ENCODE measurements at regions not wholly inside any gene's neighbourhood (a gene's known extent, or its start where the extent isn't known, plus 50 kb on each side); places are given as distances from the start of the nearest gene placed in this dataset.

GRCh38 chr6:163835439-163836171 is 421.1 kb downstream of the QKI start:
- peaks cover 4% of the 10 kb centered on the region for H3K27me3 ChIP-seq (ENCODE audit: control insufficient read depth, extremely low read depth, insufficient read depth, low read length)
- no peaks in the 10 kb centered on the region for H3K9me3 ChIP-seq (ENCODE audit: control insufficient read depth, low read depth, low read length)
- no peak overlapping the region for H2AFZ ChIP-seq (ENCODE audit: control insufficient read depth, low read length)
- TF ChIP-seq EZH2 (IDR thresholded peaks at IDR 0.05; ENCODE audit: low read length) (no peak), CTCF (optimal IDR thresholded peaks at IDR 0.05 in 1 of 3, IDR thresholded peaks at IDR 0.05 in 1 of 3, conservative IDR thresholded peaks at IDR 0.05 in 1 of 3; ENCODE audit: extremely low read depth in 1 of 3, insufficient read depth in 2 of 3, low read length in 3 of 3) (no peak)
- H3K4me3 ChIP-seq (ENCODE audit: control insufficient read depth in 2 of 3, extremely low read depth in 1 of 3, insufficient read depth in 2 of 3, low read depth in 1 of 3, low read length in 3 of 3), result no peak overlapping the region
- FAIRE-seq, result no peak
- DNase-seq (ENCODE audit: low read depth, low spot score), result no peak
- H3K9ac ChIP-seq (ENCODE audit: control insufficient read depth, extremely low read depth, insufficient read depth, low read length), result no peak overlapping the region
- H3K9me1 ChIP-seq (ENCODE audit: control insufficient read depth, extremely low read depth, insufficient read depth, low read length), result no peaks in the 10 kb centered on the region
- no peak overlapping the region for H3K27ac ChIP-seq (ENCODE audit: control insufficient read depth, insufficient read depth, low read length)
- H4K20me1 ChIP-seq (ENCODE audit: control insufficient read depth, extremely low read depth, insufficient read depth, low read length), result no peaks in the 10 kb centered on the region
- no peaks in the 10 kb centered on the region for H3K79me2 ChIP-seq (ENCODE audit: control insufficient read depth, insufficient read depth, low read length)
- dilution Hi-C loops (cut with MboI; ENCODE audit: extremely low pct_ligation_motif_present, low sequenced_read_pairs), result no loop called here
- no peak overlapping the region for H3K4me2 ChIP-seq (ENCODE audit: control insufficient read depth, extremely low read depth, insufficient read depth, low read depth, low read length)
- H3K4me1 ChIP-seq (ENCODE audit: control insufficient read depth, extremely low read depth, insufficient read depth, low read length), result no peaks in the 10 kb centered on the region
- H3K36me3 ChIP-seq (ENCODE audit: control insufficient read depth in 2 of 2, extremely low read depth in 1 of 2, insufficient read depth in 2 of 2, low read length in 2 of 2), result no peaks in the 10 kb centered on the region

- dilution Hi-C loops (cut with MboI; ENCODE audit: extremely low pct_ligation_motif_present, low sequenced_read_pairs), result no loop called here
- no peak overlapping the region for H3K4me3 ChIP-seq (ENCODE audit: control insufficient read depth in 2 of 3, extremely low read depth in 1 of 3, insufficient read depth in 2 of 3, low read depth in 1 of 3, low read length in 3 of 3)
- no peaks in the 10 kb centered on the region for H4K20me1 ChIP-seq (ENCODE audit: control insufficient read depth, extremely low read depth, insufficient read depth, low read length)
- FAIRE-seq (no peak), DNase-seq (ENCODE audit: low read depth, low spot score) (no peak)
- H3K9ac ChIP-seq (ENCODE audit: control insufficient read depth, extremely low read depth, insufficient read depth, low read length), result no peak overlapping the region
- H3K4me2 ChIP-seq (ENCODE audit: control insufficient read depth, extremely low read depth, insufficient read depth, low read depth, low read length), result no peak overlapping the region
- no peaks in the 10 kb centered on the region for H3K4me1 ChIP-seq (ENCODE audit: control insufficient read depth, extremely low read depth, insufficient read depth, low read length)
- TF ChIP-seq EZH2 (IDR thresholded peaks at IDR 0.05; ENCODE audit: low read length), result no peak
- no peak for TF ChIP-seq CTCF (optimal IDR thresholded peaks at IDR 0.05 in 1 of 3, IDR thresholded peaks at IDR 0.05 in 1 of 3, conservative IDR thresholded peaks at IDR 0.05 in 1 of 3; ENCODE audit: extremely low read depth in 1 of 3, insufficient read depth in 2 of 3, low read length in 3 of 3)
- H3K27ac ChIP-seq (ENCODE audit: control insufficient read depth, insufficient read depth, low read length), result no peak overlapping the region
- H2AFZ ChIP-seq (ENCODE audit: control insufficient read depth, low read length), result no peak overlapping the region
- H3K36me3 ChIP-seq (ENCODE audit: control insufficient read depth in 2 of 2, extremely low read depth in 1 of 2, insufficient read depth in 2 of 2, low read length in 2 of 2), result no peaks in the 10 kb centered on the region
- H3K9me3 ChIP-seq (ENCODE audit: control insufficient read depth, low read depth, low read length), result no peaks in the 10 kb centered on the region
- H3K79me2 ChIP-seq (ENCODE audit: control insufficient read depth, insufficient read depth, low read length), result no peaks in the 10 kb centered on the region
- H3K9me1 ChIP-seq (ENCODE audit: control insufficient read depth, extremely low read depth, insufficient read depth, low read length), result no peaks in the 10 kb centered on the region
- peaks cover 4% of the 10 kb centered on the region for H3K27me3 ChIP-seq (ENCODE audit: control insufficient read depth, extremely low read depth, insufficient read depth, low read length)
Measured at GRCh38 chr6:163834226-163834970, 419.9 kb downstream of the QKI start.

All from keratinocyte (primary cell).